GM19372 (cell line): ENCODE measurements at regions not wholly inside any gene's neighbourhood (a gene's known extent, or its start where the extent isn't known, plus 50 kb on each side); places are given as distances from the start of the nearest gene placed in this dataset.

Experiments used
- ATAC-seq: cut with Tn5 transposase; IDR thresholded peaks from one replicate; pipeline ENCODE4 v1.9.1; 2021; ENCODE audit warnings: mild to moderate bottlenecking, low read depth, moderate library complexity; ENCODE audit not compliant: unreplicated experiment

- no peak for ATAC-seq
These were observed 698.5 kb upstream of the RBFOX1 start for GRCh38 chr16:6634151-6634550.

GRCh38 chr16:6633456-6633855, 699.2 kb upstream of the RBFOX1 start:
- no peak for ATAC-seq

- ATAC-seq, result no peak
These were observed 703.5 kb upstream of the RBFOX1 start for GRCh38 chr16:6629110-6629509.

GRCh38 chr16:6625606-6626005, 707.0 kb upstream of the RBFOX1 start:
- no peak for ATAC-seq

- ATAC-seq, result no peak
These were observed 713.8 kb upstream of the RBFOX1 start for GRCh38 chr16:6618874-6619273.

- no peak for ATAC-seq
These were observed 715.9 kb upstream of the RBFOX1 start for GRCh38 chr16:6616746-6617145.

GRCh38 chr16:6615636-6616035, 717.0 kb upstream of the RBFOX1 start:
- no peak for ATAC-seq

GRCh38 chr16:6611535-6611934, 721.1 kb upstream of the RBFOX1 start:
- ATAC-seq, result no peak

GRCh38 chr16:6605490-6605889, 727.2 kb upstream of the RBFOX1 start:
- no peak for ATAC-seq

- no peak for ATAC-seq
These were observed 728.8 kb upstream of the RBFOX1 start for GRCh38 chr16:6603780-6604325.

- ATAC-seq, result no peak
These were observed 730.2 kb upstream of the RBFOX1 start for GRCh38 chr16:6602405-6602804.

- no peak for ATAC-seq
These were observed 732.5 kb upstream of the RBFOX1 start for GRCh38 chr16:6600167-6600566.

GRCh38 chr16:6593799-6594198, 738.8 kb upstream of the RBFOX1 start:
- ATAC-seq, result no peak

- no peak for ATAC-seq
These were observed 756.0 kb upstream of the RBFOX1 start for GRCh38 chr16:6576606-6577005.

- no peak for ATAC-seq
These were observed 756.5 kb upstream of the RBFOX1 start for GRCh38 chr16:6576113-6576512.

- ATAC-seq, result no peak
These were observed 758.5 kb upstream of the RBFOX1 start for GRCh38 chr16:6574146-6574545.

- ATAC-seq, result no peak
These were observed 759.1 kb upstream of the RBFOX1 start for GRCh38 chr16:6573577-6573976.

GRCh38 chr16:6571044-6571443, 761.6 kb upstream of the RBFOX1 start:
- no peak for ATAC-seq

GRCh38 chr16:6570530-6570929, 762.1 kb upstream of the RBFOX1 start:
- no peak for ATAC-seq

- no peak for ATAC-seq
These were observed 769.7 kb upstream of the RBFOX1 start for GRCh38 chr16:6562986-6563385.

- no peak for ATAC-seq
These were observed 772.1 kb upstream of the RBFOX1 start for GRCh38 chr16:6560306-6561100.

- ATAC-seq, result no peak
These were observed 774.0 kb upstream of the RBFOX1 start for GRCh38 chr16:6558661-6559060.
